ENCODE measurements at regions not wholly inside any gene's neighbourhood (a gene's known extent, or its start where the extent isn't known, plus 50 kb on each side); places are given as distances from the start of the nearest gene placed in this dataset.
A peak's percentile ranks its signal among the peaks of the same experiment; 100 is the strongest.

DNA sequence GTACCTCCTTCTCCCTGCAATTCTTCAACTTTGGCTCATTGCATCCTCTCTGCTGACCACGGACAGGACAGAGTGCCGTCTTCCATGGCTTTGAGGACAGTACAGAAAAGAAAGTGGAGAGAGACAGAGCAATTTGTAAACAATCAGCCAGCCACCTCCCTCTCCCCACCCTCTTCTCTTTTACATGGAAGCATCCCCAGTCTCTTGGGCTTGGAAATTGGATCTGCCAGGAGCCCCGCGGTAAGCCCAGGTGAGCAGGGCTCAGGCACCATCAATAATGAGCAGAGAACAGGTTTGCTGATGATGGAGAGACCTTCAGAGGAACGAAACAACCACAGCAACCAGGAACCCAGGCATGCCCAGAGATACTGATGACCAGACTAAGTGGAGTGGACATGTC is 194.9 kb upstream of the TNRC6C start:
- DNase-seq = no peak

DNA sequence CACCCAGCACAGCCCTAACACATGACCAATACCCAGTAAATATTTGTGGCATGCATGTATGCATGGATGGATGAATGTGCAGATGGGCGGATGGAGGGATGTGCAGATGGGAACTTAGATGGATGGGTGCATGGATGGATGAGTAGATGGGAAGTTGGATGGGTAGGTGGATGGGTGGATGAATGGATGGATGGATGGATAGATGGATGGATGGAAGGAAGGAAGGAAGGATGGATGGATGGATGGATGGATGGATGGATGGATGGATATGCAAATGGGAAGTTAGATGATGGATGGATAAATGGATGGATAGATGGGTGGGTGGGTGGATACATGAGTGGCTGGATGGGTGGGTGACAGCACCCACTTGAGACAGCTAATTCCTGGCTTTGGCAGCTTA is 193.2 kb upstream of the TNRC6C start:
- no peak for DNase-seq

DNA sequence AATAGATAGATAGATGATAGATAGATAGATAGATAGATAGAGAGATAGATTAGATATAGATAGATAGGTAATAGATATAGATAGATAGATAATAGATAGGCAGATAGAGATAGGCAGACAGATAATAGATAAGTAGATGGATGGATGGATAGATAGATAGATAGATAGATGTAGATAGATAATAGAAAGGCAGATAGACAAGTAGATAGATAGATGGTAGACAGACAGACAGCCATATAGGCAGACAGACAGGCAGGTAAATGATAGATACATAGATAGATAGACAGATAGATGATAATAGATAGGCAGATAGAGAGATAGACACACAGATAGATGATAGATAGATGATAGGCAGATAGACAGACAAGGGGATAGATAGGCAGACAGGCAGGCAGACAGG is 191.4 kb upstream of the TNRC6C start:
- DNase-seq = no peak

DNA sequence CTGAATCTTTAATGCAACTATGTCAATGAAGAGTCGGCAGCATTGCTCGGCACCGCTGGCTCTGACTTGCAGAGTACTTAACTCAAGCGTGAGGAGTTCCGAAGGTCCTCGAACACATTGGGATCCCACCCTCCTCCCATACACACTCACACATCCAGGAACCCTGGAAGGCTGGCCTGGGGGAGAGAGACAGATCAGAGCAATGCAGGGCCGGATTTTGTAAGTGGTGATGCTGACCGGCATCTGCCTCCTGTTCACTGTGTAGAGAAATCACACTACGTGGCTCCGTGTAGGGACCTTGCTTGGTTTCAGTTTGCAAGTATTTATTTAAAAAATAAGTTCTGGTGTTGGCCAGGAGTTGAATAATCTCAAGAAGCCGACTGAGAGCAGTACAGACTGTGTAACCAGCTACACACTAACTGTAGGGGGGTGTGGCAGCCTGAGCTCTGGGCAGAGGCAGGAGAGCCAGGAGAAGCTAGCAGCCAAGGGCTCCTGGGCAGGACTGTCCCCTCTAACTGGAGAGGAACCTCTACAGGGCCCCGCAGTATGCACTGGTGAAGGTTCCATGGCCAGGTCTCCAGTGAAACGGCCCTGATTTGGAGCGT is 190.2 kb upstream of the TNRC6C start:
- no peak for DNase-seq

DNA sequence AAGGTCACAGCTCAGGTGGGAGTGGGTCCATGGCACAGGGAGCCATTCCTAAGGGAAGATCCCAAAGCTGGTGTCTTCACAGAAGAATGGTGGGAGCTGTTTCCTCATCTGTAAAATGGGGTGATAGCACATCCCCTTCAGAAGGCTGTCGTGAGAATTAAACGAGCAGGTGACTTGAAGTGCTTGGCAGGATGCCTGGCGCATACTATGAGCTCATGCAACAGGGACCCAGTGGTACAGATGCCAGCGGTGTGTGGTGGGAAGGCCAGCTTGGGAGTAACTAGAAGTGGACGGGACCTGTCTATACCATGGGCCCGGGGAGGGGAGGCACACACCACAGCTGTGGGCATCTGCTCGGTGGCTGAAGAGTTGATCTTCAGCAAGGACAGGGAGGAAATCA is 189.3 kb upstream of the TNRC6C start:
- no peak for DNase-seq

DNA sequence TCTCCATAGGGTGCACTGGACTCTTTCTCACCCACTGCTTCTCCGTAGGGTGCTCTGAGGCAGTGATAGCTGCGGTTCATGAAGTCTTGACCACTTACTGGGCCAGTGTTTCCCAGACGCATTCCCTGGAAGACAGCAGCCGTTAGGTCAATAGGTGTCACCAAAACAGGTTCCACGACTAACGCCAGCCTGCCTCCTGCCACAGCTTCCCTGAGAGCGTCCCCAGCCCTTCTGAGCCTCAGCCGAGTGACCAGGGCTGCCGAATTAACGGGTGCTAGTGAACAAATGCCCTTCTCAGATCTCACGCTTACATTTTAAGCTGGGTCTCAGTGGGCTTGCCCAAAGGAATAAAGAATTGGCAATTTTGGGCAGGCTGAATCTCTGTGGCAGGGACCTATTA is 188.7 kb upstream of the TNRC6C start:
- no peak for DNase-seq

DNA sequence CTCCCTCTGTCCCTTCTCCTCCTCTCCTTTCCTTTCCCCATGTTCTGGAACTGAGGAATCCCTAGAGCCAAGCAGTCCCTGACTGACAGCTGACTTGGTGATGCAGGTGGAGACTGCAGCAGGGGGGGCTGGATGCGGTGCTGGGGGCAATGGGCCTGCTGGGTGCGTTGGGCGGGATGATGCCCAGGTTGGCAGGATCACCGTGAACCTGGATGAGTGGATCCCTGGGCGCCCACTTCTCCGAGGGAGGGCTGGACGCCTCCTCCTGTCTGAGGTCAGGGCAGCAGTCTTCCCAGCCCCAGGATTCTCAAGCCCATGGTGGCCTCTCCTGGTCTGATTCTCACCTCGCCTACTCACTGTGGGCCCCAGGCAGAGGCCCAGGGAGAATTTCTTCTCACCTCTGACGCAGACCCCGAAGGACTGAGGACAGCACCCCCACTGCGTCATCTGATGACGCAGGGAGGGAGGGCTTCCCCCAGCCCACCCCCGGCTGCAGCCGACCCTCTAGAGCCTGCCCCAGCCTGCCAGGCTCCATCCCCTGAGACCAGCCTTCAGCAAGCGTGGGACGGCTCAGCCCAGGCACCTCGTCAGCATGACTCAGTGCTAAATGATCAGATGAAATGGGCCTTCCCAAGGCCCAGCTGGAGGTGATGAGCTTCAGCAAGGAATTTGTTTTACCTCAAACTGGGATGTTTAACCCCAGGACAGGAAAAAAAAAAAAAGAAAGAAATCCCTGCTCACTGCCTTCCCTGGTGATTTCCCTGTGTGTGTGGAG is 188.0 kb upstream of the TNRC6C start:
- no peak for DNase-seq

DNA sequence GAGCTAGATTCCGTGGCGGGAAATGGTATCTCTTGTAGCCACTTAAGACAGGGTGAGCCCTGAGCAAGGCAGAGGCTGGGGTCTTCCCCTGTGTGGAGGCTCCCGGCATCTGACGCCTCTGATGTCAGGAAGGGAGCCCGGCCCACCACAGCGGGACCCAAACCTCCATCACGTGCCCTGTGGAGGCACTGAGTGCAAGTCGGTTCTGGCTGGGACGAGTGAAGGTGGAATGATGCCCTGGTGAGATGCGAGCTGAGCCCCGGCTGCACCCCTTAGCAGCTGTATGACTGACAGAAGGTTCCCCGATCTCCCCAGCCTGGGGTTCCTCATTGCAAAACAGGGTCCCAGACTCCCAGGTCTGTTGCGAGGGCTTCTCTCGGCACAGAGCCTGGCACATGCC is 187.4 kb upstream of the TNRC6C start:
- no peak for DNase-seq

DNA sequence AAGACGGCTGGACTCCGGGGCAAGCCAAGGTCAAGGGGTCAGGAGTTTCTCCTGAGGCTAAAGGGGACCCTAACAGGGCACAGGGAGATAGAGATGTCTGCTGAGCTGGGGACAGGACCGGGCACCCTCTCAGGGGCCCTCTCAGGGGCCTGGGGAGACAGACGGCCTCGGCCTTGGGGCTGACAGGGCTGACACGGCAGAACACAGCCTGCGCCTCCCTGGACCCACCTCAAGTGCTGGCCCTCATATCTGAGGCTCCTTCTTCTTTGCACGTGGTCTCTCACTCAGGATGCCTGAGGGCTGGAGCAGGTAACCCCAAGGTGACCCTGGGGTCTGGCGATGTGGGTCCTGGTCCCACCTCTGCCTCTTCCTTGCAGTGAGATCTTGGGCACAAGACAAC is 186.9 kb upstream of the TNRC6C start:
- DNase-seq = no peak

DNA sequence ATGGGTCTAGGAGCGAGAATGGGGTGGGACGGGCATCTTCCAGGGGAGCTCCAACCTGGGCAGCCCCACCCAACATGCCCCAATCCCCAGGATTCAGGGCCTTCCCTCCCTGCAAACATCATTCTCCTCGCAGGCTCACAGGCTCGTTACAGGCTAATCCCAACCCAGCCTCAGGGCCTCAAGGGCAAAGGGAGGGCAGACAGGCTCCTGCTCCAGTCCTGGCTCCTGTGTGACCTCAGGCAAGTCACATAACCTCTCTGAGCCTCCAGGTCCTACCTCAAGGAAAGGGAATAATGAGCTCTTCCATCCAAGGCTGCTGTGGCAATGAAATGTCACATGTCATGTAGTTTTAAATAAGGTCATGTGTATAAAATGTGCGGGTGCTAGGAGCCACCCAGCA is 186.5 kb upstream of the TNRC6C start:
- DNase-seq = no peak

DNA sequence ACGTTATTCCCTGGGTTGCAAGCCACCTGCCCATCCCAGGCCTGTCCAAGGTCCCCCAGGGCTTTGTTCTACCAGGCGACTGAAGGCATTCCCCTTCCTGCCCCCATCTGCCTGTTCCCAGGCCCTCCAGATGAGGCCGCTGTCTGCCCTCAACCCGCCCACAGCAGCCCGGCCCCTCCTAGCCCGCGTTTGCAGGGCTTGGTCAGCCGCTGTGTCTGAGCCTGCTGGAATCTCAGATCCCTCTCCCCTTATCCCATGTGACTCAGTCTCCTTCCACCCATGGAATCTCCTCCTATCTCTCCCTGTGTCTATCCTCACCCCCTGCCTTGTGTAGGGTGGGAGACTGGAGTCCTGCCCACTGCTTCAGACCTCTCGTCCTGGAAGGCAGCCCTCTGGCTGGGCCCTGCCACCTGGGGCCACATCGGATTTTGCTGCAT is 186.0 kb upstream of the TNRC6C start:
- peak; percentile 66 for DNase-seq

DNA sequence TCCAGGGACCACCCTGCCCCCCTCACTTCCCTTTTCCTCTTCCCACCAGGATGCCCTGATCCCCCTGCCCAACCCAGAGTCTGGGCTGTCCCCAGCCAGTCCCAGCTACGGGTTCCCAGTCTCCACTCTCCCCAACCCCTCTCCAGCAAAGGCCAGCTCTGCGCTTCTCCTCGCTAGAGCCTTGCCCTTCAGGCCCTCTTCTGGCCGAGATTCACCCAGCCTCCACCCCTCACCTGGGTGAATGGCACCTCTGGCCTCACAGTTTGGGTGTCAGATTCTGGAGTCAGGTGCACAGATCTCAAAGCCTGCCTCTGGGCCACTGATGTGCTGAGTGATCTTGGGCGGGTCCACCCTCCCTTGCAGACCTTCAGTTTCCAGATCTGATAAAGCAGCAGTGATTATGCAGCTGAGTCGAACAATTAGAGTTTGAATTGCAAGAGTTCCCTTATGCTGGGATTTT is 185.6 kb upstream of the TNRC6C start:
- no peak for DNase-seq

DNA sequence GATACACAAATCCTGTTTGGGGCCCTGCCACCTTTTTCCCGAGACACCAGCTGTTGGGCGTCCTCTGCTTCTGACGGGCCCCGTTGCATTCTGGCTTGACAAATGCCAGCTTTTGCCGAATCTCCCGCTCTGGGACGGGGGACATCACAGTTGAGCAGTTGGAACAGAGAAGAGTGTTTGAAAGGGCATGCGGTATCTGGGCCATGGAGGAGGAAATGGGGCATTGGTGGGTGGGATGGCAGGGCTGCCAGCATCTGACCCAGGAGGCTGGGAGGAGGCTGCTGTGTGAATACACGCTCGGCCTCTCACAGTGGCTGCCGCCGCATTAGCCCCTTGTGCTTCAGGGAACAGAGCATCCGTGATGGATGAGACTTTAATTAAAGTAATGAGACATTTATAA is 184.3 kb upstream of the TNRC6C start:
- no peak for DNase-seq

DNA sequence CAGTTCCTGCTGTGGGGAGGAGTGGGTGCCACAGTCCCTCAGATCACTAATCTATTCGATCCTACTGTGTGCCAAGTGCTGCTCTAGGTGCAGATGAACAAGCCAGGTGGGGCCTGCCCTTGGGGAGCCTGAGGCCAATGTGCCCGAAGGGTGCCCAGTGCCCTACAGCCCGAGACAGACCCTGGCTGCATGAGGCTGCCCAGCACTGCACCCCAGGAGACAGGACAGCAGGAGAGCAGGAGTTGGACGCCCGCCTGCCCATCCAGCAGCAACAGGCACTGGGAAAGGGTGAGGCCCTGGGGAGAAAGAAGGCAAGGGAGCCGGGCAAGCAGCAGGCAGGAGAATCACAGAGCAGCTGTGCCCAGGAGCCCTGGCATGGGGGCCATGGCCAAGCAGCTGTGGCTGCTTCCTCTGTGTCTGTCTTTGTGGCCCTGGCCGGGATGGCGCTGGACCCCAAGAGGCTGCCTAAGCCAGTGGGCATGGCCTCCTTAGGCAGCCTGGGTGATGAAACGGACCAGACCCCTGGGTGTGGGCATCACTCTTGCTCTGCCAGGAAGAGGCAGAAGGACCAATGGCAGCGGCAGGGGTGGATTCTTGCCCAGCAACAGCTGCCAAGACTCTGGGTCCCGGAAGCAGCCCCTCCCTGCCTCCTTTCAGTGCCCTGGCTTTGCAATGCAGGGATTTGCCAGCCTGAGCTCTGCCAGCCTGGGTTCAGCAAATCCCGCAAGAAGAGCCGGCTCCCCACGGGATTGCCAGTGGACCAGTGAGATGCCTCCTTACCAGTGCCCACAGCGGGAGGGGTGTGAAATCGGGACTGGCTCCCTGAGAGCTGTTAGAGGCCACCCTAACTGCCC is 179.6 kb upstream of the TNRC6C start:
- DNase-seq = no peak

DNA sequence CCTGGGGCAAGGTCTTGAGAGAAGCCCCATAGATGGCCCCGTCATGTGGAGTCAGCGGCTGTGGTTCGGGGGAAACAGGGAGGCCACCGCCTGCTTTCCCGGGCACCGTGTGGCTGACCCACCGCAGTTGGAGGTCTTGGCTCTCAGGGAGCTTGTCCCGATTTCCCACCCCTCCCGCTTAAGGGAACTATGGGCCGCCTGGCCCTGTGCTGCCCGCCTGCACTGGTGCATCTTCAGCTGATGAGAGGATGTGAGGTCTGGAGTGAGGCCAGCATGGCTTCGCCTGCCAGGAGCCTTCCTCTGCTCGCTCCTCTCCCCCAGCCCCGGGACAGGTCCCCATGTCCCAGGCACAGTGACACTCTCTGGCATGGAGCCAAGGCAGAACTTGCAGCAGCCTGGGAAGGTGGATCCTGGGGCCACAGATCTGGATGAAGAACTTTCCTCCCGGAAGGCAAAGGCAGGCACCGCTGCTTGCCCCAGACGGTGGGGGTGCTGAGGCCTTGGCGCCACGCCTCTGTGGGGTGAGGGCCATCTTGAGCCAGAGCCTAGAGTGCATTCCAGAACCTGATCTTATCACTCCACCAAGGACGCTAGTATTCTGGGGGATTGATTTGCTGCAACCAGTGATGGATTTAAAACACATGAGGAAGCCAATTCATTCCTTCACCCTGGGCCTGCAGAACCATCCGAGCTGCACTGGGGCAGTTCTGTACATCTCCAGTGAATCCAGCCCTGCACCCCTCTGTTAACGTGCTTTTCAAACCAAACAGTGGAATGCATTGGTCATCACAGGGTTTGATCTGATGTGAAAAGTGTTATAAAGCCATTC is 178.6 kb upstream of the TNRC6C start:
- DNase-seq = no peak

DNA sequence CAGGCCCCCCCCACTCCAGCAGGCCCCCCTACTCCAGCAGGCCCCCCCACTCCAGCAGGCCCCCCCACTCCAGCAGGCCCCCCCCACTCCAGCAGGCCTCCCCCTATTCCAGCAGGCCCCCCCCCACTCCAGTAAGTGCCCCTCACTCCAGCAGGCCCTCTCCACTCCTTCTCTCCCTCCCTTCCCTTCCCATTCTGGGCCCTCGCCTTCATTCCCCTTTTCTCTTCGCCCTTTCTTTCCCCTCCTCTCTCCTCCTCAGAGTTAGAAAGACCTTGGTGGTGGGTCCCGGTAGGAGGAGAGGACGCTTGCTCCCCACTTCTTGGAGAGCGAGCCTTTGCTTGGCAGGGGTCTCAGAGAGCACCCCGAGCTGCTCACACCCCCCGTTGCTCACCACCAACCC is 177.0 kb upstream of the TNRC6C start:
- no peak for DNase-seq

DNA sequence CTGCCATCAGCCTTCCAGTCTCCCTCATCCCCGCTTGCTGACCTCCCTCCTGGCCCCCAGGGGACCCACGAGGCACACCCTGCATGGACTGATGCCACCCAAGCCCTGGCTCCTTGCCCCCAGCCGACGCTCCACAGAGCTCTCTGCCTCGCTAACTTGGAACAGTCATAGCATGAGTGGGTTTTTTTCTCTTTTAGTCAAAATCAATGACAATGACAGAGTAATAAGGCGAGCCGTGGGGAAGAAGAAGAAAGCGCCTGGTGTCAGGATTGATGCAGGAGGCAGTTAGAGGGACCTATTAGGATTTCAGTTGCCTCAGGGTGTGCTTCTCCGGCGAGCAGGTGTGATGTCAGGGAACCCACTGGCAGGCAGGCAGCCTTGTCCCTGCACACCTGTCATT is 176.3 kb upstream of the TNRC6C start:
- no peak for DNase-seq

DNA sequence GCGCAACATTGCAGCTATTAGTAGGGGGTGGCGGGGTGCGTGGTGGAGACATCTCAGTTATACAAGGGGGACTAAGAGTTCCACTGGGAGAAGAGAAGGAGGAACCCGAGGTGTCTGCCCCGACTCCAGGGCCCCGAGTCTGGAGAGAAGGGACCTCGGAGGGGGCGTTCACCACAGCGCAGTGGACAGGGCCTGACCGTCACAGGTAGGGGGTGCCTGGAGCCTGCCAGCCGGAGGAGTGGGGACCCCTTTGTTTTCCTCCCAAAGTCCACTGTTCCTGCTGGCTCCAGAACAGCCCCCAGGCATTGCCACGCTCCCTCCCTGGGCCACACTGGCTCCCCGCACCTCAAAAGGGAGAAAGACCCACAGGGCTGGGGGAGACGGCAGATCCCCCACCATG is 175.9 kb upstream of the TNRC6C start:
- DNase-seq = no peak

DNA sequence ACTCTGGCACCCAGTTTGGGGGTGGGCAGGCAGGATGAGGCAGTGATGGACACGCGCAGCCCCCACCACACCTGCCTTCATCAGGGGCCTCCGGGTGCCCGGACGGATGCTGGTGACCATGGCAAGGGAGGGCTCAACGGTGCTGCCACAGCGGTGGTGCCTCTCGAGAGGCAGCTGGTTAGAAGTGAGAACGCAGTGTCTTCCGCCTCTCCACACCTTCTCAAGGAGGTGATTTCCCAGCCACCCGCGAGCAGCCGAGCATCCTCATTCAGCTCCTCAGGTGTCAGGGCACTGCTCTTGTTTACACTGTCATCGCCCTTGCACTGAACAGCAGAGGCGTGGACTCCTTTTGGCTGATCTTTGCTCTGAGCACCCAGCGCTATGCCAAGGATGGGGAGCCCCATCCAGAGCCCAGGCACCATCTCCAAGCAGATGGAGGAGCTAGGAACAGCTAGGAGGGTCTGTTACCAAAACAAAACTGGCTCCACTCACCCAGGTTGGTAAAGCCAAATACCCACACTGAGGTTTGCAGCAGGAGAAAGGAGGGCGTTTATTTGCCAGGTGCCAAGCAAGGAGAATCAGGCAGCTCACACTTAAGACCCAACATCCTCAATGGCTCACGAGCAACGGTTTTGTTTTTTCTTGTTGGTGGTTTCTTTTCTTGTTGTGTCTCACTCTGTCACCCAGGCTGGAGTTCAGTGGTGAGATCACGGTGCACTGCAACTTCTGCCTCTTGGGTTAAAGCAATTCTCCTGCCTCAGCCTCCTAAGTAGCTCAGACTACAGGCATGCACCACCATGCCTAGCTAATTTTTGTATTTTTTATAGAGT is 174.3 kb upstream of the TNRC6C start:
- peak; percentile 79 for DNase-seq

DNA sequence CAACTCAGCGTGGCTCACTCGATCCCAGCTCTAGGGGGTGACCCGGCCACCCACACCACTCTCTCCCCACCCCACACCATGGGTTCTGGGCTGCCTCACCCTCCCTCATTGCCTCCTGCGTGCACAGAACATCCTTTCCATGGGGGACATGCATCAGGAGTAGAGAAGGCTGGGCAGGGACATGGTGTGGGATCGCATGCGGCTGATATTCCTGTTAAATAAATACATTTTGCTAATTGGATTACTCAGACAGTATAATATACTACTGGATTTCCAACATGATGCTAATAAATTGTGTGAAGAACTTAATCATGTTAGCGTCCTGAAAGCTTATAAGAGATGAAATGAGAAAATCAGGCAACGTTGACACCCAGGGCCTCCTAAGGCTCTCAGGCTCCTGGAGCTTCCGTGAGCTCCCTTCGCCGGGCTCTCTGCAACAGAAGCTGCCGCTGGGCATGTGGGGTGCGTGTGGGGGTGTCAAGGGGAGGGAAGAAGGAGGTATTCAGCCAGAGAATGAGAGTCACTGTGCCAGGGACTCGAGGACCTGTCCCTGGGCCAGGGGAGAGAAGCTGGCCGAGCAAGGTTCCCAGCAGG is 173.1 kb upstream of the TNRC6C start:
- no peak for DNase-seq

DNA sequence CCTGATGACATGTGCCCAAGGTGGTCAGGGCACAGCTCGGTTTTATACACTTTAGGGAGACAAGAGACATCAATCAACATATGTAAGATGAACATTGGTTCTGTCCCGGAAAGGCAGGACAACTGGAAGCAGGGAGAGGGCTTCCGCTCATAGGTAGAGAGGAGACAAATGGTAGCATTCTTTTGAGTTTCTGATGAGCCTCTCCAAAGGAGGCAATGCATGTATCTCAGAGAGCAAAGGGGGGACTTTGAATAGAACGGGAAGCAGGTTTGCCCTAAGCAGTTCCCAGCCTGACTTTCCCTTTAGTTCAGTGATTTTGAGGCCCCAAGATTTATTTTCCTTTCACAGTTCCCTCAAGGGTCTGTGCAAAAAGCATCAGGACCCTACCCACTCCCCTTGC is 172.4 kb upstream of the TNRC6C start:
- no peak for DNase-seq
